NT2/D1 (cell line): ENCODE measurements at regions not wholly inside any gene's neighbourhood (a gene's known extent, or its start where the extent isn't known, plus 50 kb on each side); places are given as distances from the start of the nearest gene placed in this dataset.

ENCODE experiments used
- SUZ12 ChIP-seq: IDR thresholded peaks from 2 replicates; pipeline ENCODE4 v1.6.1; 2011; ENCODE audit not compliant: insufficient read length, insufficient read depth; ENCODE audit errors: extremely low read depth
- YY1 ChIP-seq: IDR thresholded peaks from 2 replicates; pipeline ENCODE4 v1.6.1; 2011; ENCODE audit not compliant: insufficient read length, insufficient read depth

GRCh38 chr9:26735160-26735559, 157.4 kb downstream of the CAAP1 start:
- TF ChIP-seq YY1, result no peak
- no peak for TF ChIP-seq SUZ12
